B cell (primary cell): ENCODE measurements at regions not wholly inside any gene's neighbourhood (a gene's known extent, or its start where the extent isn't known, plus 50 kb on each side); places are given as distances from the start of the nearest gene placed in this dataset.

Source experiments
- ATAC-seq: fragments of 200-7000 bp; cut with Tn5 transposase; one replicate; pipeline ENCODE4 v1.10.0; 2021; ENCODE audit warnings: low read depth, mild to moderate bottlenecking, moderate number of reproducible peaks, moderate library complexity
- CTCF ChIA-PET: fragments of 350-600 bp; sonication (Branson Sonifier 250); formaldehyde crosslinking; loops from one replicate; lab custom pipeline; 2021; ENCODE audit warnings: antibody characterized with exemption, inconsistent platforms; lab: Charles Lee
- POLR2A ChIA-PET: fragments of 350-600 bp; sonication (Branson Sonifier 250); formaldehyde crosslinking; loops from one replicate; lab custom pipeline; 2021; ENCODE audit warnings: antibody characterized with exemption; lab: Charles Lee
- DNase-seq: peaks from one replicate; pipeline ENCODE4 v3.0.0; 2013
- H2AFZ ChIP-seq: 2 replicates; pipeline ENCODE4 v1.6.1; 2012; ENCODE audit warnings: mild to moderate bottlenecking, low read depth, low read length; ENCODE audit not compliant: insufficient read depth, poor library complexity, severe bottlenecking
- H3K27ac ChIP-seq, 2 donors: 1 replicate in 1 of 2; 2 replicates in 1 of 2; pipeline ENCODE4 v1.5.1; 2012 to 2013; ENCODE audit warnings: low read length in 2 of 2, mild to moderate bottlenecking in 2 of 2, moderate library complexity in 1 of 2
- H3K27me3 ChIP-seq, 4 experiments: fragments of 200-600 bp in 1 of 4; sonication (generic) in 1 of 4; replicated peaks in 1 of 4; 1 replicate in 2 of 4; 2 replicates in 2 of 4; pipeline versions ENCODE4 v1.6.1 to v1.7.0; 2013 to 2016; ENCODE audit warnings: low read length in 3 of 4, mild to moderate bottlenecking in 2 of 4, mixed read lengths in 1 of 4, moderate library complexity in 1 of 4; ENCODE audit not compliant: insufficient read depth in 4 of 4, control insufficient read depth in 3 of 4; ENCODE audit errors: control extremely low read depth in 1 of 4
- H3K36me3 ChIP-seq, 2 experiments: replicated peaks in 1 of 2; 1 replicate in 1 of 2; 2 replicates in 1 of 2; pipeline versions ENCODE4 v1.6.1 to v1.7.1; 2013; ENCODE audit warnings: low read length in 1 of 2; ENCODE audit not compliant: insufficient read depth in 2 of 2, control insufficient read depth in 1 of 2; ENCODE audit errors: control extremely low read depth in 1 of 2, extremely low read depth in 1 of 2
- H3K4me1 ChIP-seq, 2 donors: fragments of 200-600 bp in 1 of 2; sonication (generic) in 1 of 2; 1 replicate in 1 of 2; 2 replicates in 1 of 2; pipeline versions ENCODE4 v1.5.1 to v1.6.1; 2013 to 2017; ENCODE audit warnings: low read length in 2 of 2; ENCODE audit not compliant: control insufficient read depth in 2 of 2, insufficient read depth in 2 of 2
- H3K4me2 ChIP-seq: replicated peaks from 2 replicates; pipeline ENCODE3; 2012; ENCODE audit warnings: mild to moderate bottlenecking, low read depth, low read length; ENCODE audit not compliant: poor library complexity, severe bottlenecking
- H3K4me3 ChIP-seq, 5 experiments: fragments of 200-600 bp in 1 of 5; sonication (generic) in 1 of 5; 1 replicate in 3 of 5; 2 replicates in 2 of 5; pipeline versions ENCODE4 v1.5.1 to v1.7.0; 2011 to 2016; ENCODE audit warnings: low read length in 4 of 5, mild to moderate bottlenecking in 4 of 5, low read depth in 2 of 5, control low read depth in 1 of 5, moderate library complexity in 1 of 5; ENCODE audit not compliant: insufficient read depth in 1 of 5; ENCODE audit errors: control extremely low read depth in 1 of 5, extremely low read depth in 1 of 5
- H3K79me2 ChIP-seq: fragments of 200-600 bp; sonication (generic); one replicate; pipeline ENCODE4 v1.6.0; 2016; ENCODE audit warnings: low read length; ENCODE audit not compliant: control insufficient read depth, insufficient read depth
- H3K9ac ChIP-seq: fragments of 200-600 bp; sonication (generic); 2 replicates; pipeline ENCODE4 v1.6.1; 2017; ENCODE audit warnings: mild to moderate bottlenecking, low read length, moderate library complexity
- H3K9me3 ChIP-seq, 3 donors: one replicate each; pipeline versions ENCODE4 v1.6.1 to v1.7.1; 2013; ENCODE audit warnings: low read length in 2 of 3; ENCODE audit not compliant: control insufficient read depth in 2 of 3, insufficient read depth in 1 of 3; ENCODE audit errors: control extremely low read depth in 1 of 3
- H4K20me1 ChIP-seq: 2 replicates; pipeline ENCODE4 v1.6.0; 2012; ENCODE audit warnings: mild to moderate bottlenecking, low read length; ENCODE audit not compliant: insufficient read depth, control insufficient read depth, poor library complexity, severe bottlenecking
- H3K27ac Mint-ChIP-seq: one replicate; pipeline ENCODE4 v1.8.0; 2021; ENCODE audit warnings: mixed read lengths
- H3K27me3 Mint-ChIP-seq: one replicate; pipeline ENCODE4 v1.8.0; 2021; ENCODE audit warnings: mixed read lengths
- H3K4me1 Mint-ChIP-seq: one replicate; pipeline ENCODE4 v1.8.0; 2021; ENCODE audit warnings: mixed read lengths
- H3K4me3 Mint-ChIP-seq: one replicate; pipeline ENCODE4 v1.8.0; 2021; ENCODE audit warnings: mixed read lengths
- H3K9me3 Mint-ChIP-seq: one replicate; pipeline ENCODE4 v1.8.0; 2022; ENCODE audit warnings: mixed read lengths; ENCODE audit not compliant: insufficient read depth
- CTCF ChIP-seq: fragments of 200-600 bp; IDR thresholded peaks from one replicate; pipeline ENCODE4 v1.8.0; 2022; ENCODE audit warnings: antibody characterized with exemption, mild to moderate bottlenecking
- EZH2 ChIP-seq: IDR thresholded peaks from 2 replicates; pipeline ENCODE4 v1.6.1; 2012; ENCODE audit warnings: borderline replicate concordance, low read depth, mild to moderate bottlenecking, moderate library complexity, low read length; ENCODE audit not compliant: insufficient read depth, poor library complexity, severe bottlenecking
- WGBS: methylation state at CpG from one replicate; pipeline ENCODE4 v1.1.5; 2013; ENCODE audit warnings: missing lambda C conversion rate; ENCODE audit not compliant: insufficient coverage; 5-methylcytosine and 5-hydroxymethylcytosine counted together
- intact Hi-C: fragments of 100-400 bp; cut with micrococcal nuclease; formaldehyde crosslinking; loops from one replicate; pipeline ENCODE4 v1.10.0; 2022

- Histone ChIP-seq H2AFZ (no peak overlapping the region), H3K27ac (no peak overlapping the region), H3K4me3 (no peak overlapping the region), H3K27me3 (no peaks in the 10 kb centered on the region), H3K4me2 (no peak overlapping the region), H4K20me1 (no peaks in the 10 kb centered on the region), H3K79me2 (no peaks in the 10 kb centered on the region), H3K4me1 (no peaks in the 10 kb centered on the region), H3K9ac (no peak overlapping the region), H3K36me3 (no peaks in the 10 kb centered on the region), H3K9me3 (no peaks in the 10 kb centered on the region)
- DNase-seq (no peak), ATAC-seq (no peak)
- 85% methylated on average over 3 of the region's 4 CpGs for WGBS
- no peaks in the 10 kb centered on the region for H3K27me3 Mint-ChIP-seq
- no peaks in the 10 kb centered on the region for H3K4me1 Mint-ChIP-seq
- no peak for TF ChIP-seq EZH2
- TF ChIP-seq CTCF: no peak
- no peak overlapping the region for H3K4me3 Mint-ChIP-seq
- intact Hi-C loops: no loop called here
- no peak overlapping the region for H3K27ac Mint-ChIP-seq
- H3K9me3 Mint-ChIP-seq: no peaks in the 10 kb centered on the region
- ChIA-PET POLR2A (no interaction called here), CTCF (no interaction called here)
Observed at GRCh38 chrX:137187540-137187939, 153.7 kb upstream of the GPR101 start.

GRCh38 chrX:137178392-137178791 is 144.6 kb upstream of the GPR101 start:
- Histone ChIP-seq H3K9me3 (no peaks in the 10 kb centered on the region), H3K4me1 (no peaks in the 10 kb centered on the region), H3K4me2 (no peak overlapping the region), H3K4me3 (no peak overlapping the region), H3K9ac (no peak overlapping the region), H3K27me3 (no peaks in the 10 kb centered on the region), H3K79me2 (no peaks in the 10 kb centered on the region), H2AFZ (no peak overlapping the region), H4K20me1 (no peaks in the 10 kb centered on the region), H3K36me3 (no peaks in the 10 kb centered on the region), H3K27ac (no peak overlapping the region)
- H3K27me3 Mint-ChIP-seq: no peaks in the 10 kb centered on the region
- no peaks in the 10 kb centered on the region for H3K9me3 Mint-ChIP-seq
- H3K4me3 Mint-ChIP-seq: no peak overlapping the region
- no peak overlapping the region for H3K27ac Mint-ChIP-seq
- CTCF ChIA-PET: no interaction called here
- no peak for TF ChIP-seq EZH2
- TF ChIP-seq CTCF: no peak
- intact Hi-C loops: no loop called here
- DNase-seq (no peak), ATAC-seq (no peak)
- no peaks in the 10 kb centered on the region for H3K4me1 Mint-ChIP-seq
- no CpG with 5 or more reads among the region's 3 CpGs for WGBS
- POLR2A ChIA-PET: no interaction called here
